GM23338 (cell line): ENCODE measurements at regions not wholly inside any gene's neighbourhood (a gene's known extent, or its start where the extent isn't known, plus 50 kb on each side); places are given as distances from the start of the nearest gene placed in this dataset.

Experiments
- ATAC-seq: fragments of 200-7000 bp; cut with Tn5 transposase; 3 replicates; pipeline ENCODE4 v1.9.1; 2020
- DNase-seq: peaks from one replicate; pipeline ENCODE4 v3.0.0-alpha.2; 2015; ENCODE audit warnings: low spot score
- H2AFZ ChIP-seq: fragments of 200-600 bp; sonication (generic); 2 replicates; pipeline ENCODE4 v1.8.0; 2016; ENCODE audit warnings: antibody characterized with exemption, mild to moderate bottlenecking, moderate library complexity
- H3F3A ChIP-seq: fragments of 200-600 bp; sonication (generic); replicated peaks from 2 replicates; pipeline ENCODE4 v1.8.0; 2017; ENCODE audit warnings: antibody characterized with exemption, mixed run types, low read depth
- H3K27ac ChIP-seq: fragments of 200-600 bp; sonication (generic); 2 replicates; pipeline ENCODE4 v1.6.1; 2016; ENCODE audit warnings: low read depth
- H3K27me3 ChIP-seq: fragments of 200-600 bp; sonication (generic); 2 replicates; pipeline ENCODE4 v1.8.0; 2016; ENCODE audit warnings: mild to moderate bottlenecking, mixed run types, moderate library complexity; ENCODE audit not compliant: insufficient read depth
- H3K36me3 ChIP-seq: fragments of 200-600 bp; sonication (generic); 2 replicates; pipeline ENCODE4 v1.8.0; 2016; ENCODE audit warnings: mild to moderate bottlenecking; ENCODE audit not compliant: insufficient read depth
- H3K4me1 ChIP-seq: fragments of 200-600 bp; sonication (generic); 2 replicates; pipeline ENCODE4 v1.8.0; 2016; ENCODE audit warnings: mild to moderate bottlenecking, moderate library complexity; ENCODE audit not compliant: insufficient read depth
- H3K4me2 ChIP-seq: fragments of 200-600 bp; sonication (generic); 2 replicates; pipeline ENCODE4 v1.7.1; 2017; ENCODE audit warnings: mixed run types
- H3K4me3 ChIP-seq: fragments of 200-600 bp; sonication (generic); 2 replicates; pipeline ENCODE4 v1.6.1; 2016; ENCODE audit warnings: mixed run types
- H3K79me2 ChIP-seq: fragments of 200-600 bp; sonication (generic); replicated peaks from 2 replicates; pipeline ENCODE4 v1.8.0; 2017; ENCODE audit warnings: mild to moderate bottlenecking; ENCODE audit not compliant: insufficient read depth
- H3K9me2 ChIP-seq: fragments of 200-600 bp; sonication (generic); 2 replicates; pipeline ENCODE4 v1.8.0; 2017; ENCODE audit not compliant: insufficient read depth
- H4K20me1 ChIP-seq: fragments of 200-600 bp; sonication (generic); replicated peaks from 2 replicates; pipeline ENCODE4 v1.8.0; 2017; ENCODE audit warnings: mild to moderate bottlenecking; ENCODE audit not compliant: insufficient read depth
- H3K27ac Mint-ChIP-seq: 2 replicates; pipeline ENCODE4 v1.8.0; 2020; ENCODE audit warnings: inconsistent platforms, mild to moderate bottlenecking, moderate library complexity, mixed read lengths
- H3K27me3 Mint-ChIP-seq: 3 replicates; pipeline ENCODE4 v1.8.0; 2022; ENCODE audit warnings: low read depth, mild to moderate bottlenecking, moderate library complexity, mixed read lengths, inconsistent platforms; ENCODE audit not compliant: insufficient read depth, poor library complexity
- H3K36me3 Mint-ChIP-seq: 3 replicates; pipeline ENCODE4 v1.8.0; 2021; ENCODE audit warnings: low read depth, mild to moderate bottlenecking, inconsistent platforms, moderate library complexity, mixed read lengths
- H3K4me1 Mint-ChIP-seq: 3 replicates; pipeline ENCODE4 v1.8.0; 2020; ENCODE audit warnings: mild to moderate bottlenecking, inconsistent platforms, mixed read lengths
- H3K4me3 Mint-ChIP-seq: 3 replicates; pipeline ENCODE4 v1.8.0; 2021; ENCODE audit warnings: moderate library complexity, mild to moderate bottlenecking, inconsistent platforms, mixed read lengths
- H3K9me3 Mint-ChIP-seq: 3 replicates; pipeline ENCODE4 v1.8.0; 2020; ENCODE audit warnings: moderate library complexity, mild to moderate bottlenecking, inconsistent platforms, mixed read lengths
- CTCF ChIP-seq, 2 experiments: fragments of 200-600 bp in 1 of 2; sonication (generic) in 1 of 2; conservative IDR thresholded peaks; 2 replicates each; pipeline versions ENCODE4 v1.5.1 to v1.6.1; 2016 to 2017; ENCODE audit warnings: antibody characterized with exemption in 2 of 2, low read depth in 2 of 2, mild to moderate bottlenecking in 2 of 2, moderate library complexity in 1 of 2
- ETS1 ChIP-seq: IDR thresholded peaks from 2 replicates; pipeline ENCODE4 v1.6.1; 2016; ENCODE audit warnings: antibody characterized with exemption
- EZH2phosphoT487 ChIP-seq: fragments of 200-600 bp; sonication (generic); IDR thresholded peaks from one replicate; pipeline ENCODE4 v1.8.1; 2018; ENCODE audit warnings: antibody characterized with exemption; ENCODE audit not compliant: unreplicated experiment
- ZNF114 ChIP-seq: fragments of 250-450 bp; sonication (Bioruptor Pico); IDR thresholded peaks from 2 replicates; pipeline ENCODE4 v1.5.0; 2020; ENCODE audit warnings: mild to moderate bottlenecking, moderate library complexity
- ZNF331 ChIP-seq: fragments of 250-450 bp; sonication (Bioruptor Pico); IDR thresholded peaks from 2 replicates; pipeline ENCODE4 v1.5.0; 2020; ENCODE audit warnings: low read depth, mild to moderate bottlenecking, moderate library complexity
- ZNF462 ChIP-seq: fragments of 250-450 bp; sonication (Bioruptor Pico); IDR thresholded peaks from 2 replicates; pipeline ENCODE4 v1.5.0; 2020; ENCODE audit warnings: mild to moderate bottlenecking, moderate library complexity

GRCh38 chr7:149561072-149561471 lies 63.5 kb upstream of the ZNF746 start (continued):
- TF ChIP-seq CTCF (conservative IDR thresholded peaks at IDR 0.05; ENCODE audit: low read depth in 2 of 2) (no peak), ZNF462 (CRISPR knock-in tag) (no peak)

GRCh38 chr7:149559711-149560110 lies 62.1 kb upstream of the ZNF746 start:
- ATAC-seq (no peak), DNase-seq (no peak)
- H3K36me3 ChIP-seq = no peaks in the 10 kb centered on the region
- H3K79me2 ChIP-seq = no peaks in the 10 kb centered on the region
- H3K4me2 ChIP-seq = no peak overlapping the region
- H3K36me3 Mint-ChIP-seq = peaks cover 36% of the 10 kb centered on the region
- TF ChIP-seq EZH2phosphoT487 (no peak), ZNF331 (CRISPR knock-in tag) (no peak), ETS1 (no peak), ZNF462 (CRISPR knock-in tag) (no peak), ZNF114 (CRISPR knock-in tag) (no peak)
- peaks cover 7% of the 10 kb centered on the region for H3K27me3 Mint-ChIP-seq
- H3K4me3 Mint-ChIP-seq = no peak overlapping the region
- H3F3A ChIP-seq = no peaks in the 10 kb centered on the region
- H3K9me3 Mint-ChIP-seq = peaks cover 12% of the 10 kb centered on the region; the same call in 2 of the 3 replicates
- H3K27me3 ChIP-seq = no peaks in the 10 kb centered on the region
- H3K4me3 ChIP-seq = no peak overlapping the region
- peaks cover 4% of the 10 kb centered on the region; the same call in 1 of the 2 replicates for H4K20me1 ChIP-seq
- no peaks in the 10 kb centered on the region for H3K4me1 ChIP-seq
- no peak overlapping the region for H3K27ac ChIP-seq
- H2AFZ ChIP-seq = no peak overlapping the region
- H3K27ac Mint-ChIP-seq = no peak overlapping the region
- no peaks in the 10 kb centered on the region for H3K4me1 Mint-ChIP-seq
- H3K9me2 ChIP-seq = no peaks in the 10 kb centered on the region
